Mucosa of descending colon (tissue), 3 donors: ENCODE measurements at regions not wholly inside any gene's neighbourhood (a gene's known extent, or its start where the extent isn't known, plus 50 kb on each side); places are given as distances from the start of the nearest gene placed in this dataset.

Source experiments
- ATAC-seq: fragments of 200-7000 bp; cut with Tn5 transposase; one replicate; pipeline ENCODE4 v1.9.1; 2020; ENCODE audit warnings: mild to moderate bottlenecking, moderate library complexity
- DNase-seq, 3 donors: peaks; one replicate each; pipeline ENCODE4 v3.0.0-alpha.2; 2020
- H3K36me3 ChIP-seq: fragments of 200-600 bp; one replicate; pipeline ENCODE4 v1.8.0; 2021; ENCODE audit warnings: low read depth, mild to moderate bottlenecking
- H3K4me1 ChIP-seq: fragments of 200-600 bp; one replicate; pipeline ENCODE4 v1.8.0; 2021; ENCODE audit warnings: low read depth, mild to moderate bottlenecking
- H3K4me3 ChIP-seq: fragments of 200-600 bp; one replicate; pipeline ENCODE4 v1.8.0; 2021; ENCODE audit warnings: mild to moderate bottlenecking
- H3K9me3 ChIP-seq: fragments of 200-600 bp; one replicate; pipeline ENCODE4 v1.8.0; 2021; ENCODE audit warnings: mild to moderate bottlenecking
- intact Hi-C, 2 donors: fragments of 100-400 bp; cut with DNase I in 1 of 2; cut with micrococcal nuclease in 1 of 2; formaldehyde crosslinking; loops; one replicate each; pipeline versions ENCODE4 v1.11.0 to v1.11.1; 2022; cut with DNase I, micrococcal nuclease
- TF ChIP-seq, protein P1 (sequence below): fragments of 200-600 bp; IDR thresholded peaks from one replicate; pipeline ENCODE4 v1.8.0; 2022; ENCODE audit warnings: antibody characterized with exemption, mild to moderate bottlenecking
- donor health status: DM: no; HTN: no; CAD: no; lungs with moderate emphysema.
- donor health status: DM: no; HTN: no; CAD: no.
- donor health status: DM: no; HTN: yes; CAD: no.

DNA sequence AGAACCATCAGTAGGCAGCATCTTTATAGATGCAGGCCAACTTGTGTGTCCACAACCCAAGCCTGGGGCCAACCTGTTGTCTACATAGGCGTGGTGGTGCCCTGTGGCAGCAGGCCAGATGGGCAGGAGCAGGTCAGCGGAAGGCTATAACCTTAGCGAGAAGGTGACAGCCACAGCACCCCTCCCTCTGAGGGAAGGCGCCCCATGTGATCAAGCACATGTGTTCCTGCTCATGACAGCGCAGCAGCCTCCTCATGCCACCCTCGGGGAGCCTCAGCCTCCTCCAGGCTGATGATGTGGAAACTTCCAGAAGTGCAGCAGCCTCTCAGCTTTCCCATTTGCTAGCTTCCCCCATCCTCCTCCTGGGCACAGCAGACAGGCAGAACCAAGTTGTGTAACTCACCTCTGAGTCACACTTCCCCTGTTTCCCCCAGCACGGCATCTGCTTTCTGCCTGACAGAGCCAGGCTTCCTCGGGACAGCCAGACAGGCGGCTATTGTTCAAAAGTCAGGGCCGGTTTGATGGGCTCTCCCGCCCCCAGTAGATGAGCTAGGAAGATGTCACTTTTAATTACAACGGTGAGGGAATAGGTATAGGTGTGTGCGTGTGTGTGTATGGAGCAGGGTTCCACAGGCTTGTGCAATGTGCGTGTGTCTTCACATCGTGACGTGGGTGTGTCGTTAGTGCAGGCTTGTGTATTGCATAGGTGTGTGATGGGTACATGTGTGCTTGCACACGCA is 312.0 kb upstream of the ZMIZ1 start:
- peak in 2 of 3 donors; percentile 25 to 74 for DNase-seq
- H3K9me3 ChIP-seq, result no peaks in the 10 kb centered on the region
- intact Hi-C loops, result no loop called here
- TF ChIP-seq, protein P1, sequence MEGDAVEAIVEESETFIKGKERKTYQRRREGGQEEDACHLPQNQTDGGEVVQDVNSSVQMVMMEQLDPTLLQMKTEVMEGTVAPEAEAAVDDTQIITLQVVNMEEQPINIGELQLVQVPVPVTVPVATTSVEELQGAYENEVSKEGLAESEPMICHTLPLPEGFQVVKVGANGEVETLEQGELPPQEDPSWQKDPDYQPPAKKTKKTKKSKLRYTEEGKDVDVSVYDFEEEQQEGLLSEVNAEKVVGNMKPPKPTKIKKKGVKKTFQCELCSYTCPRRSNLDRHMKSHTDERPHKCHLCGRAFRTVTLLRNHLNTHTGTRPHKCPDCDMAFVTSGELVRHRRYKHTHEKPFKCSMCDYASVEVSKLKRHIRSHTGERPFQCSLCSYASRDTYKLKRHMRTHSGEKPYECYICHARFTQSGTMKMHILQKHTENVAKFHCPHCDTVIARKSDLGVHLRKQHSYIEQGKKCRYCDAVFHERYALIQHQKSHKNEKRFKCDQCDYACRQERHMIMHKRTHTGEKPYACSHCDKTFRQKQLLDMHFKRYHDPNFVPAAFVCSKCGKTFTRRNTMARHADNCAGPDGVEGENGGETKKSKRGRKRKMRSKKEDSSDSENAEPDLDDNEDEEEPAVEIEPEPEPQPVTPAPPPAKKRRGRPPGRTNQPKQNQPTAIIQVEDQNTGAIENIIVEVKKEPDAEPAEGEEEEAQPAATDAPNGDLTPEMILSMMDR, result no peak
- no peaks in the 10 kb centered on the region for H3K4me1 ChIP-seq
- H3K36me3 ChIP-seq, result no peaks in the 10 kb centered on the region
- ATAC-seq, result peak; percentile 79
- no peak overlapping the region for H3K4me3 ChIP-seq

DNA sequence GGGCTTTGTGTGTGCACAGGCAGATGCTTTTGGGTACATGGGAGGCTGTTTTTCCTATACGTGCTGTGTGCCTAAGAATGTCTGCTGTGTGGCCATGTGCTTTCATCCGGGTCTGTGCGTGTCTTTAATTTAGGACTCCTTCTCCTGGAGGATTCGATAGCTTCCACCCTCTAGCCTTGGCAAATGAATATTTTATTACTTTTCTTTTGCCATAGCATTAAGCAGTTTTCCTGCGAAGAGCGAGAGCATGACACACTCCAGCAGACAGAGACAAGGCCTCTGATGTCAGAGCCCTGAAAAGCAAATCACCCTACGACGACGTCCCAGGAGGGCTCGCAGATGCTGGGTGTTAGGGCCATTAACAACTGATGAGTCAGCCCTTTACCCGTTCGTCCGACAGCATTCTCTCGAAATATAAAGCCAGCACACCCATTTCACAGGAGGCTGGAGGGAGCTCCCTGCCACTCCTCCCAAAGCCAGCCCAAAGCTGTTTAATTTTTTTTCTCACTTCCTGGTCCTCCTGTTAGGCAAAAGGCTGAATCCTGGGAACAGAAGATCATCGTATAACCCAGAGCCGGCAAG is 311.3 kb upstream of the ZMIZ1 start:
- no peak for DNase-seq
- Histone ChIP-seq H3K4me3 (no peak overlapping the region), H3K4me1 (no peaks in the 10 kb centered on the region), H3K36me3 (no peaks in the 10 kb centered on the region), H3K9me3 (no peaks in the 10 kb centered on the region)
- TF ChIP-seq, protein P1, result no peak
- intact Hi-C loops, result no loop called here
- ATAC-seq, result peak; percentile 9

DNA sequence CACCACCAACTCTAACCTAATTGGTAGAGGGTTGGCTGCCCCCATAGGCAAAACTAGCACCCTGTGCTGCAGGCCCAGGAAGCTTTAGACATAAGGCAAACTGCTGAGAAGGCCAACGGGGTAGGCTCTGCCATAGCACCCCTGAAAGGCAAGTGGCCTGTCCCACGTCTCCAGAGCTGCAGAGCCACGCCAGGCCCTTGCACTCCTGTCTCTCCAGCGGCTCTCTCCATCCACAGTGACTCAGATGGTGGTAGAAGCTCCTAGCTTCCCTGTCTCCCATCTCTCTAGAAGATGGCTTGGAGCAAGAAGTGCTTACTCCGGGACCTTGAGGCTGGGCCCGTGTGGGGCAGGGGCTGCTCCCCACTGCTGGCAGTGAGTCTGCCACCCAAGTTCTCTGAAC is 310.6 kb upstream of the ZMIZ1 start:
- TF ChIP-seq, protein P1, result no peak
- DNase-seq (no peak), ATAC-seq (no peak)
- intact Hi-C loops, result no loop called here
- Histone ChIP-seq H3K4me3 (no peak overlapping the region), H3K36me3 (no peaks in the 10 kb centered on the region), H3K4me1 (no peaks in the 10 kb centered on the region), H3K9me3 (no peaks in the 10 kb centered on the region)

DNA sequence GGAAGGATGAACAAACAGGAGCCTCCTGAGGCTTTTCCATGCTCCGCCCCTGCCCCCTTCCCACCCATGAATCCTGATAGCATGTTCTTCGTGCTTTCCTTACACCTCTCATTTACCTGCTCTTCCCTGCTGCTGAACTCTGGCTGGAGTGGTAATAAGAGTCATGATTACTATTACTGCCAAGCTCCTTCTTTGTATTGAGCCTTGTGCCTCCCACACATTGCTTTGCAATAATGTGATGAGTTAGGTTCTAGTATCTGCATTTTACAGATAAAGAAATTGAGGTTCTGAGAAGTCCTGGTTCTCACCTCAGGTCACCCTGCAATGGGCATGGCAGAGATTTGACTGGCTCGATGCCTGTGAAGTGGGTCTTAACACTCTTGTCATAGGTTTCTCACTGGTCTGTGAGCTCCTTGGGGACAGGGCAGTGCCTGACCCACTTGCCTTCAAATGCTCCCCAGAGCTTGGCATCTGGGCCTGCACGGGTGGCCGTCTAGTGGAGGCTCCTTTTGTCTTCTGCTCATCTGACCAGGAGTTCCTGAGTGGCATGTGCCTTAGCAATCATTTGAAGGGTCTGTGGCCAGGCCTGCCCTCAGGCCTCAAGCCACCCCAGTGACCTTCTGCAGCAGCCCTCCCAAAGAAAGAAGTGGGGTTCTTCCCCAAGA is 309.2 kb upstream of the ZMIZ1 start:
- no peaks in the 10 kb centered on the region for H3K9me3 ChIP-seq
- no peaks in the 10 kb centered on the region for H3K4me1 ChIP-seq
- intact Hi-C loops, result no loop called here
- ATAC-seq, result no peak
- no peak for DNase-seq
- TF ChIP-seq, protein P1, result no peak
- no peak overlapping the region for H3K4me3 ChIP-seq
- H3K36me3 ChIP-seq, result no peaks in the 10 kb centered on the region

DNA sequence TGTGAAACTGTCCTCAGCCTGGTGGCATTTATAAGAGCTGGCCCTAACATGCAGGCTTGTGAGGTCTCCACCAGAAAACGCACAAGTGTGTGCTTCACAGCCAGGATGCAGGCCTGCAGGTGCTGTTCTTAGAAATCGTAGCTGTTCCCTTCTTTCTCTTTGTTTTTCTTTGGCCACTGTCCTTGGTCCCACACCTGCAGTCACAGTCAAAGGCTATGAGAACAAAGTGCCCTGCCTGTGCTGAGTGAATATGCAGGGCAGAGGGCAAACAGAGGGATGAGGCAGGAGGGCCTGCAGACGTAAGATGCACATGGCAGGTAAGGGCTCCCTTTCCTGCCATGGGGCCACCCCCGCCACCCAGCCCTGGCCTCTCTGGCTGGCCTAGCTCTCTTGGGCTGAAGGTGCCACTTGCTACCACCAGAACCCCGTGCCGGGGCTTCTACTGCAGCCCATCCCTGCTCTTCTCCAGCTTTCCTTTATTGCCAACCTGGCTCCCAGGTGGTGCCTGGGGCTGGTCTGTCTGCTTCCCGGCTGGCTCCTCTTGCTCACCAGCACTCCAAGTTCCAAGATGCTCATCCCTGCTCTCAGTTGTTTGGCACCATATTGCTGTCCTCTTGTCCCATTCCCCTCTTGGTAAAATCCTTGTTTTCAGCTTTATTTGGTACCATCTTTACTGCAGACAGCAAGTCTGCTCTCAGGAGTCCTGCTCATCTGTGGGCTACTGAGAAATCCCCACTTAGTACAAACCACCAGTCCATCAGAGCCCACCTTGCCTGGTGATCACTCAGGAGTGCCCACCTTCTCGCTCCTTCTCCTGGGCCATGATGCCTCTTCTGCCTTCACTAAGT is 308.1 kb upstream of the ZMIZ1 start:
- DNase-seq (no peak), ATAC-seq (no peak)
- no peaks in the 10 kb centered on the region for H3K4me1 ChIP-seq
- H3K4me3 ChIP-seq, result no peak overlapping the region
- H3K9me3 ChIP-seq, result no peaks in the 10 kb centered on the region
- TF ChIP-seq, protein P1, result no peak
- intact Hi-C loops, result no loop called here
- H3K36me3 ChIP-seq, result no peaks in the 10 kb centered on the region
